ENCODE measurements at regions not wholly inside any gene's neighbourhood (a gene's known extent, or its start where the extent isn't known, plus 50 kb on each side); places are given as distances from the start of the nearest gene placed in this dataset.

- no peak overlapping the region for H3K4me3 ChIP-seq (ENCODE audit: low read depth, low read length)
These were observed 224.9 kb upstream of the STARD13 start for GRCh38 chr13:33510350-33510970.

DNA sequence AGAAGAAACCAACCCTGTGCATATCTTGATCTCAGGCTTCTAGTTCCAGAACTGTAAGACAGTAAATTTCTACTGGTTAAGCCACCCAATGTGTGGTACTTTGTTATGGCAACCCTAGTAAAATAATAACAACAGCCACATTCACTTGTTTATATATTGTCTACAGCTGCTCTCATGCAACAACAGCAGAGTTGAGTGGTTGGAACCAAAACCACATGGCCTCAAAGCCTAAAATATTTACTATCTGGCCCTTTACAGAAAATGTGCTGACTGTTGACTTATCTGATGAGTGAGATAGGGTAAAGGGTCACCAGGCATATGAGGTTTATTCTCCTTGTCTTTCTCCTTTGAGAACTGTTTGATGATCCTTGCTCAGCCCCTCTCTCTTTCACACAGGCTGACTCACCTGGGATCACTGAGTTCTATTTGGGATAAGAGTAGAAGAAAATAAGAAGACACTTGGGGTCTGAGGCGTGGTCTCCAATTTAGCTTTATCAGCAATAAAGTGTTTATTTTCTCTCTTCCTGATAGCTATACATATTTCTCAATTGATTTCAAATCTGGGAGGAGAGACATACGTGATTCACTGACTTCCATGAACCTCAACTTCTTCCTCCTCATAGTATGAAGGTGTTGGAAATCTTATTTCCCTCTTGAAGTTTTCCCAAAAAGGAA, 227.5 kb upstream of the STARD13 start:
- TF ChIP-seq, protein P1, sequence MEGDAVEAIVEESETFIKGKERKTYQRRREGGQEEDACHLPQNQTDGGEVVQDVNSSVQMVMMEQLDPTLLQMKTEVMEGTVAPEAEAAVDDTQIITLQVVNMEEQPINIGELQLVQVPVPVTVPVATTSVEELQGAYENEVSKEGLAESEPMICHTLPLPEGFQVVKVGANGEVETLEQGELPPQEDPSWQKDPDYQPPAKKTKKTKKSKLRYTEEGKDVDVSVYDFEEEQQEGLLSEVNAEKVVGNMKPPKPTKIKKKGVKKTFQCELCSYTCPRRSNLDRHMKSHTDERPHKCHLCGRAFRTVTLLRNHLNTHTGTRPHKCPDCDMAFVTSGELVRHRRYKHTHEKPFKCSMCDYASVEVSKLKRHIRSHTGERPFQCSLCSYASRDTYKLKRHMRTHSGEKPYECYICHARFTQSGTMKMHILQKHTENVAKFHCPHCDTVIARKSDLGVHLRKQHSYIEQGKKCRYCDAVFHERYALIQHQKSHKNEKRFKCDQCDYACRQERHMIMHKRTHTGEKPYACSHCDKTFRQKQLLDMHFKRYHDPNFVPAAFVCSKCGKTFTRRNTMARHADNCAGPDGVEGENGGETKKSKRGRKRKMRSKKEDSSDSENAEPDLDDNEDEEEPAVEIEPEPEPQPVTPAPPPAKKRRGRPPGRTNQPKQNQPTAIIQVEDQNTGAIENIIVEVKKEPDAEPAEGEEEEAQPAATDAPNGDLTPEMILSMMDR (IDR thresholded peaks at IDR 0.05; ENCODE audit: borderline replicate concordance, insufficient read depth, low read depth, low read length) = no peak
- H3K4me3 ChIP-seq (ENCODE audit: low read depth, low read length) = no peak overlapping the region

More at GRCh38 chr13:33510350-33510970, 224.9 kb upstream of the STARD13 start:
- TF ChIP-seq, protein P1 (IDR thresholded peaks at IDR 0.05; ENCODE audit: borderline replicate concordance, insufficient read depth, low read depth, low read length) = no peak

DNA sequence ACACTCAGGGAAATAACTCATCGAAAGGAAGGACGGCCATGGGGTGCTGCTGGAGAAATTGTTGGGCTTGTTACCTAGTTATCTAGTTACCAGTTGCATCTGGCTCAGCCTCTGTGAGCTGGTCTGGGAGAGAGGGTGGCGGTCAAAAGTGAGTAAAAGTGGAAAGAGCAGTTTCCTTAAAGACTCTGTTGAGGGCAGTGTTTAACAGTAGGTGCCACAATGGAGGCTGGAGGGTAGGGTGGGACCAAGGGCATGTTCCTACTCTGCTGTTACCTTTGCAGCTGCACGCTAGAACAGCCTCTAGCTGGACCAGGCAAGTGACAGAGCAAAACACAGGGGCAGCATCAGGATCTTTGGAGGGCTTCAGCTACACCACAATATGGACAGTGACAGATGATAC, 228.8 kb upstream of the STARD13 start:
- TF ChIP-seq, protein P1 (IDR thresholded peaks at IDR 0.05; ENCODE audit: borderline replicate concordance, insufficient read depth, low read depth, low read length) = no peak
- no peak overlapping the region for H3K4me3 ChIP-seq (ENCODE audit: low read depth, low read length)

DNA sequence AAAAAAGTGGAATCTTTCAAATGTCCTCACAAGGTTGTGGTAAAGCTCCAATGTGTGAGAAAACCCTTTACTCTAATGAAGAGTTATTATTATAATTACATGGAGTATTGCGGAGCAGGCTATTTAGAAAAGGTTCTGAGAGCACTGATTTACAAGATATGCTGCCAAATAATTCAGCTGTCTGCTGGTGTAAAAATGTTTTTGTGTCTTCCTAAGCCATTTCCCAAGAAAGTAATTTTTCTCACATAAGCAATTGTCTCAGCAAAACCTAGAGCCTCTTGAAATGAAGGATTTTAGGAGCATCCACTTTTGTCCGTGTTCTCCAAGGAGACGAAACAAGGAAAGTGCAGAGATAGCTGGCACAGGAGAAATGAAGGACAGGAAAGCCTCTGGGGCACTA, 229.6 kb upstream of the STARD13 start:
- TF ChIP-seq, protein P1 (IDR thresholded peaks at IDR 0.05; ENCODE audit: borderline replicate concordance, insufficient read depth, low read depth, low read length) = no peak
- no peak overlapping the region for H3K4me3 ChIP-seq (ENCODE audit: low read depth, low read length)

- no peak overlapping the region for H3K4me3 ChIP-seq (ENCODE audit: low read depth, low read length)
- TF ChIP-seq, protein P1 (IDR thresholded peaks at IDR 0.05; ENCODE audit: borderline replicate concordance, insufficient read depth, low read depth, low read length) = no peak
These were observed 232.9 kb upstream of the STARD13 start for GRCh38 chr13:33518452-33518851.

DNA sequence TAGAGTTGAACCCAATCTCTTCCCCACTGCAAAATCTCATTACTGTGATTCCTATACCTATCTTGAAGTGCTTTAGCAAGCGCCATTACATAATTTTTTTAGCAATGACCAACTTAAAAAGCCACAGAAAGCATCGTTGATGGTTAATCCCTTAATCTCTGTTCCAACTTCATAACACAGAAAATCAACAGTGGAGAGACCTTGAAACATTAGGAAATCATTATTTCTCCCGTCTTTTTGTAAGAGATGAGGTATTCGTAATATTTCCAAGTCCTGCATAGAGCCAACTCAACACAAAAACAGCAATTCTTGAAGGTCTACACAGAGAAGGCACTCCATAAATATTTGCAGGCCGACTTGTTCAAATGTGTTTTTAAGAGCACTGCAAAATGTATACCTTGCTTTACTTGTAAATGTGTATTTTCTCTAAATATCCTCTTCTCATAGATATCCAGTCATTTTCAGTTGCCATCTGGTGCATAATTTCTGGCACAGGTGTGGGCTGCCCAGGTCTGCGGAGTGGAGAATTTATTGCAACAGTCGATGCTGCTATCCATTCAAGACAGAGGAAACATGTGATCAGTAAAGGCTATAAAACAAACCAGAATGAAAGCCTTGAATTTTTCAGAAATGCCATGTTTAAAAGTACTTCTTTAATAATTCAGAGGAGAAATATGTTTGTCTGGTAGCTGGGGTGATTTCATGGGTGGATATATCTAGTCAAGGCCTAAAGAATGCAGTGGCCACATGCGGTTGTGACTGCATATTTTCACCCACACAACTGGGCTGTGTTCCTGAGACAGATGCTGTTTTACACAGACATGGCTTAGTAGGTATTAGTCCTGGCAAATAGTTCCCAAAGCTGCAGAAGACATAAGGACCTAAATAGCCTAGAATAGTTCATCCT, 234.3 kb upstream of the STARD13 start:
- TF ChIP-seq, protein P1 (IDR thresholded peaks at IDR 0.05; ENCODE audit: borderline replicate concordance, insufficient read depth, low read depth, low read length) = no peak
- no peak overlapping the region for H3K4me3 ChIP-seq (ENCODE audit: low read depth, low read length)

Measured in GM12875 (cell line).